GM23338 (cell line): ENCODE measurements at regions not wholly inside any gene's neighbourhood (a gene's known extent, or its start where the extent isn't known, plus 50 kb on each side); places are given as distances from the start of the nearest gene placed in this dataset.

Experiments used
- ATAC-seq: fragments of 200-7000 bp; cut with Tn5 transposase; 3 replicates; pipeline ENCODE4 v1.9.1; 2020
- DNase-seq: peaks from one replicate; pipeline ENCODE4 v3.0.0-alpha.2; 2015; ENCODE audit warnings: low spot score
- H2AFZ ChIP-seq: fragments of 200-600 bp; sonication (generic); 2 replicates; pipeline ENCODE4 v1.8.0; 2016; ENCODE audit warnings: antibody characterized with exemption, mild to moderate bottlenecking, moderate library complexity
- H3F3A ChIP-seq: fragments of 200-600 bp; sonication (generic); replicated peaks from 2 replicates; pipeline ENCODE4 v1.8.0; 2017; ENCODE audit warnings: antibody characterized with exemption, mixed run types, low read depth
- H3K27ac ChIP-seq: fragments of 200-600 bp; sonication (generic); 2 replicates; pipeline ENCODE4 v1.6.1; 2016; ENCODE audit warnings: low read depth
- H3K27me3 ChIP-seq: fragments of 200-600 bp; sonication (generic); 2 replicates; pipeline ENCODE4 v1.8.0; 2016; ENCODE audit warnings: mild to moderate bottlenecking, mixed run types, moderate library complexity; ENCODE audit not compliant: insufficient read depth
- H3K36me3 ChIP-seq: fragments of 200-600 bp; sonication (generic); 2 replicates; pipeline ENCODE4 v1.8.0; 2016; ENCODE audit warnings: mild to moderate bottlenecking; ENCODE audit not compliant: insufficient read depth
- H3K4me1 ChIP-seq: fragments of 200-600 bp; sonication (generic); 2 replicates; pipeline ENCODE4 v1.8.0; 2016; ENCODE audit warnings: mild to moderate bottlenecking, moderate library complexity; ENCODE audit not compliant: insufficient read depth
- H3K4me2 ChIP-seq: fragments of 200-600 bp; sonication (generic); 2 replicates; pipeline ENCODE4 v1.7.1; 2017; ENCODE audit warnings: mixed run types
- H3K4me3 ChIP-seq: fragments of 200-600 bp; sonication (generic); 2 replicates; pipeline ENCODE4 v1.6.1; 2016; ENCODE audit warnings: mixed run types
- H3K79me2 ChIP-seq: fragments of 200-600 bp; sonication (generic); replicated peaks from 2 replicates; pipeline ENCODE4 v1.8.0; 2017; ENCODE audit warnings: mild to moderate bottlenecking; ENCODE audit not compliant: insufficient read depth
- H3K9me2 ChIP-seq: fragments of 200-600 bp; sonication (generic); 2 replicates; pipeline ENCODE4 v1.8.0; 2017; ENCODE audit not compliant: insufficient read depth
- H4K20me1 ChIP-seq: fragments of 200-600 bp; sonication (generic); replicated peaks from 2 replicates; pipeline ENCODE4 v1.8.0; 2017; ENCODE audit warnings: mild to moderate bottlenecking; ENCODE audit not compliant: insufficient read depth
- H3K27ac Mint-ChIP-seq: 2 replicates; pipeline ENCODE4 v1.8.0; 2020; ENCODE audit warnings: inconsistent platforms, mild to moderate bottlenecking, moderate library complexity, mixed read lengths
- H3K27me3 Mint-ChIP-seq: 3 replicates; pipeline ENCODE4 v1.8.0; 2022; ENCODE audit warnings: low read depth, mild to moderate bottlenecking, moderate library complexity, mixed read lengths, inconsistent platforms; ENCODE audit not compliant: insufficient read depth, poor library complexity
- H3K36me3 Mint-ChIP-seq: 3 replicates; pipeline ENCODE4 v1.8.0; 2021; ENCODE audit warnings: low read depth, mild to moderate bottlenecking, inconsistent platforms, moderate library complexity, mixed read lengths
- H3K4me1 Mint-ChIP-seq: 3 replicates; pipeline ENCODE4 v1.8.0; 2020; ENCODE audit warnings: mild to moderate bottlenecking, inconsistent platforms, mixed read lengths
- H3K4me3 Mint-ChIP-seq: 3 replicates; pipeline ENCODE4 v1.8.0; 2021; ENCODE audit warnings: moderate library complexity, mild to moderate bottlenecking, inconsistent platforms, mixed read lengths
- H3K9me3 Mint-ChIP-seq: 3 replicates; pipeline ENCODE4 v1.8.0; 2020; ENCODE audit warnings: moderate library complexity, mild to moderate bottlenecking, inconsistent platforms, mixed read lengths
- CREB1 ChIP-seq: fragments of 250-450 bp; sonication (Bioruptor Pico); IDR thresholded peaks from 2 replicates; pipeline ENCODE4 v1.5.0; 2020; ENCODE audit warnings: low read depth, mild to moderate bottlenecking, moderate library complexity
- ETS1 ChIP-seq: IDR thresholded peaks from 2 replicates; pipeline ENCODE4 v1.6.1; 2016; ENCODE audit warnings: antibody characterized with exemption
- JUNB ChIP-seq: IDR thresholded peaks from one replicate; pipeline ENCODE4 v1.6.1; 2016; ENCODE audit warnings: antibody characterized with exemption; ENCODE audit not compliant: unreplicated experiment
- POLR2AphosphoS5 ChIP-seq: IDR thresholded peaks from 2 replicates; pipeline ENCODE4 v1.6.1; 2016; ENCODE audit warnings: antibody characterized with exemption, low read depth
- STAT1 ChIP-seq: IDR thresholded peaks from one replicate; pipeline ENCODE4 v1.6.1; 2016; ENCODE audit warnings: antibody characterized with exemption; ENCODE audit not compliant: unreplicated experiment
- ZNF462 ChIP-seq: fragments of 250-450 bp; sonication (Bioruptor Pico); IDR thresholded peaks from 2 replicates; pipeline ENCODE4 v1.5.0; 2020; ENCODE audit warnings: mild to moderate bottlenecking, moderate library complexity

GRCh38 chr20:24787621-24788020 is 161.4 kb upstream of the CST7 start:
- H2AFZ ChIP-seq, result no peak overlapping the region
- Mint-ChIP-seq H3K36me3 (no peaks in the 10 kb centered on the region), H3K27me3 (peaks cover 7% of the 10 kb centered on the region), H3K27ac (no peak overlapping the region), H3K9me3 (no peaks in the 10 kb centered on the region), H3K4me1 (peaks cover 15% of the 10 kb centered on the region; the same call in 2 of the 3 replicates), H3K4me3 (no peak overlapping the region)
- DNase-seq (no peak), ATAC-seq (no peak)
- H3K27me3 ChIP-seq, result no peaks in the 10 kb centered on the region
- no peaks in the 10 kb centered on the region for H3K79me2 ChIP-seq
- no peaks in the 10 kb centered on the region for H3K36me3 ChIP-seq
- 0 out of 2 replicates have a peak, but pooled peaks cover 4% of the 10 kb centered on the region for H3K9me2 ChIP-seq
- no peak overlapping the region for H3K4me2 ChIP-seq
- TF ChIP-seq ZNF462 (CRISPR knock-in tag) (no peak), JUNB (no peak), CREB1 (no peak), STAT1 (no peak)
- no peak overlapping the region for H3K4me3 ChIP-seq
- H3F3A ChIP-seq, result no peaks in the 10 kb centered on the region
- no peaks in the 10 kb centered on the region for H4K20me1 ChIP-seq
- H3K27ac ChIP-seq, result no peak overlapping the region
- no peaks in the 10 kb centered on the region for H3K4me1 ChIP-seq

GRCh38 chr20:24789877-24790276 is 159.2 kb upstream of the CST7 start:
- TF ChIP-seq CREB1 (no peak), ETS1 (no peak), POLR2AphosphoS5 (no peak), JUNB (no peak)
- peaks cover 15% of the 10 kb centered on the region; the same call in 2 of the 3 replicates for H3K4me1 Mint-ChIP-seq
- H3K36me3 Mint-ChIP-seq, result no peaks in the 10 kb centered on the region
- no peaks in the 10 kb centered on the region for H3K79me2 ChIP-seq
- no peaks in the 10 kb centered on the region for H3K4me1 ChIP-seq
- no peak overlapping the region; the same call in 1 of the 2 replicates for H2AFZ ChIP-seq
- H3K36me3 ChIP-seq, result no peaks in the 10 kb centered on the region
- no peak overlapping the region for H3K27ac ChIP-seq
- no peak overlapping the region for H3K4me2 ChIP-seq
- H3K4me3 ChIP-seq, result no peak overlapping the region
- ATAC-seq (no peak; the same call in 2 of the 3 replicates), DNase-seq (no peak)
- peaks cover 13% of the 10 kb centered on the region for H3K27me3 Mint-ChIP-seq
- H3K27ac Mint-ChIP-seq, result no peak overlapping the region; the same call in 1 of the 2 replicates
- no peaks in the 10 kb centered on the region for H4K20me1 ChIP-seq
- peaks cover 3% of the 10 kb centered on the region; the same call in 1 of the 3 replicates for H3K9me3 Mint-ChIP-seq
- 0 out of 2 replicates have a peak, but pooled peaks cover 4% of the 10 kb centered on the region for H3K9me2 ChIP-seq
- no peaks in the 10 kb centered on the region for H3K27me3 ChIP-seq
- no peaks in the 10 kb centered on the region for H3F3A ChIP-seq
- no peak overlapping the region for H3K4me3 Mint-ChIP-seq
